ENCODE measurements at regions not wholly inside any gene's neighbourhood (a gene's known extent, or its start where the extent isn't known, plus 50 kb on each side); places are given as distances from the start of the nearest gene placed in this dataset.

- TF ChIP-seq EZH2 (IDR thresholded peaks at IDR 0.05; ENCODE audit: borderline replicate concordance, low read length) (no peak), CTCF (conservative IDR thresholded peaks at IDR 0.05 in 1 of 2, IDR thresholded peaks at IDR 0.05 in 1 of 2; ENCODE audit: extremely low read depth in 1 of 2, insufficient read depth in 1 of 2, low read depth in 1 of 2, low read length in 2 of 2) (no peak)
Measured at GRCh38 chr1:170471398-170472053, 60.4 kb upstream of the GORAB start.
